SK-N-SH treated with all-trans-retinoic acid at 6 μM for 48 hours (cell line): ENCODE measurements at regions not wholly inside any gene's neighbourhood (a gene's known extent, or its start where the extent isn't known, plus 50 kb on each side); places are given as distances from the start of the nearest gene placed in this dataset.

Experiments
- BACH2 ChIP-seq: fragments of 250-450 bp; sonication (Bioruptor Pico); IDR thresholded peaks from 2 replicates; pipeline ENCODE4 v1.9.0; 2021; ENCODE audit warnings: mild to moderate bottlenecking, borderline replicate concordance
- CREB5 ChIP-seq: fragments of 250-450 bp; sonication (Bioruptor Pico); IDR thresholded peaks from 2 replicates; pipeline ENCODE4 v1.5.1; 2020; ENCODE audit warnings: low read depth, mild to moderate bottlenecking, moderate library complexity
- CSDC2 ChIP-seq: fragments of 250-450 bp; sonication (Bioruptor Pico); IDR thresholded peaks from 2 replicates; pipeline ENCODE4 v1.5.0; 2020; ENCODE audit warnings: mild to moderate bottlenecking, moderate library complexity
- GLIS3 ChIP-seq: fragments of 250-450 bp; sonication (Bioruptor Pico); IDR thresholded peaks from 2 replicates; pipeline ENCODE4 v1.5.0; 2020; ENCODE audit warnings: mild to moderate bottlenecking, moderate library complexity
- OSR1 ChIP-seq: fragments of 250-450 bp; sonication (Bioruptor Pico); IDR thresholded peaks from 2 replicates; pipeline ENCODE4 v1.8.0; 2022; ENCODE audit warnings: moderate library complexity, mild to moderate bottlenecking, inconsistent platforms
- PATZ1 ChIP-seq: fragments of 250-450 bp; sonication (Bioruptor Pico); IDR thresholded peaks from 2 replicates; pipeline ENCODE4 v1.8.0; 2020; ENCODE audit warnings: mild to moderate bottlenecking, moderate library complexity, borderline replicate concordance
- ZC3H10 ChIP-seq: fragments of 250-450 bp; sonication (Bioruptor Pico); IDR thresholded peaks from 2 replicates; pipeline ENCODE4 v1.5.1; 2021; ENCODE audit warnings: mild to moderate bottlenecking, moderate library complexity
- ZFP3 ChIP-seq: fragments of 250-450 bp; sonication (Bioruptor Pico); IDR thresholded peaks from 2 replicates; pipeline ENCODE4 v1.5.0; 2020; ENCODE audit warnings: mild to moderate bottlenecking, moderate library complexity
- ZFP30 ChIP-seq: fragments of 450-650 bp; formaldehyde crosslinking; IDR thresholded peaks from 2 replicates; pipeline ENCODE4 v1.5.0; 2022; ENCODE audit warnings: mild to moderate bottlenecking, moderate library complexity
- ZNF565 ChIP-seq: fragments of 450-650 bp; formaldehyde crosslinking; conservative IDR thresholded peaks from 2 replicates; pipeline ENCODE4 v1.5.0; 2020; ENCODE audit warnings: low read depth, mild to moderate bottlenecking, moderate library complexity
- ZNF70 ChIP-seq: fragments of 450-650 bp; formaldehyde crosslinking; IDR thresholded peaks from 2 replicates; pipeline ENCODE4 v1.5.0; 2020; ENCODE audit warnings: mild to moderate bottlenecking, moderate library complexity

GRCh38 chr16:86635926-86636325 is 57.6 kb downstream of the FOXL1 start:
- TF ChIP-seq ZNF565 (CRISPR knock-in tag) (no peak), BACH2 (CRISPR knock-in tag) (no peak), ZC3H10 (CRISPR knock-in tag) (no peak), CSDC2 (no peak), PATZ1 (no peak), CREB5 (no peak), GLIS3 (CRISPR knock-in tag) (no peak), ZFP30 (CRISPR knock-in tag) (no peak), ZFP3 (no peak), OSR1 (CRISPR knock-in tag) (no peak), ZNF70 (no peak)
